Cardiac fibroblast (primary cell): ENCODE measurements at regions not wholly inside any gene's neighbourhood (a gene's known extent, or its start where the extent isn't known, plus 50 kb on each side); places are given as distances from the start of the nearest gene placed in this dataset.

ENCODE experiments used
- DNase-seq, 2 donors: peaks; one replicate each; pipeline versions ENCODE4 v3.0.0 to v3.0.0-alpha.2; 2010; ENCODE audit warnings: low read depth in 2 of 2
- H3K4me3 ChIP-seq, 2 donors: replicated peaks in 1 of 2; 1 replicate in 1 of 2; 2 replicates in 1 of 2; pipeline ENCODE4 v1.5.1; 2011; ENCODE audit warnings: low read depth in 2 of 2, low read length in 2 of 2, mild to moderate bottlenecking in 2 of 2, moderate library complexity in 1 of 2
- TF ChIP-seq, protein P1 (sequence below): IDR thresholded peaks from one replicate; pipeline ENCODE4 v1.5.1; 2011; ENCODE audit warnings: low read depth, mild to moderate bottlenecking, low read length, inconsistent platforms

DNA sequence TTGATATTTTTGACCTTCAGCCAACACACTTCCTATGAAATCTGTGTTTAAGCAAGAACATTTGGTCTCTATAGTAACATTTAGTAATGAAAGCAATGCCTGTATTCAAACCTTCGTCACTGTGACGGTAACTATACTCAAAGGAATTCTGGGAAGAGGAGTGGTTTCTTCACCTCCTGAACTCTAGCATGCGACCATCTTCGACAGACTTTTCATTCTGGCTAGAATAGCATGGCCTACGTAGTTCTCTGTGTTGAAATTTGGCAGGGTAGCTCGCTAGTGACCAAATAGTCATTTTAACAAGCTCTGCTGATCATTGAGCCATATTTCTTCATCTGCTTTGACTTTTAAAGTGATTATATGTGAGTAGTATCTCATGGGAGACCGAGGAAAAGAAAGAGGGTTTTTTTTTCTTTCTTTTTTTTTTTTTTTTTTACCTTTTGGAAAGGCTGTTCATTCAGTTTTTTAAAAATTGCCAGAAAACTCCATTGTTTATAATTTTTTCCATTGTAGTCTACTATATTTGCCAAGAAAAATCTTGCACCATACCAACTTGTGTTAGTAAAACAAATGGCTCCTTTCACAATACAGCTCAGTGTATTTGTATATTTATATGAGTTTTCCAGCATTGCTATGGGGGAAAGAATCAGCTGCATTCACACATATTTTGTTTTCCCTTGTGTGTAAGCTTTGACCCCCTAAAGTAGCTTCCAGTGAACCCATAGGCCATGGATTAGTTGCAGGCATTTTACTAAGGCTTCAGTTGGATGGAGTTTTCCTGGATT lies 166.8 kb downstream of the NNT start:
- peak; percentile 98 to 99 for DNase-seq
- H3K4me3 ChIP-seq: no peak overlapping the region
- TF ChIP-seq, protein P1, sequence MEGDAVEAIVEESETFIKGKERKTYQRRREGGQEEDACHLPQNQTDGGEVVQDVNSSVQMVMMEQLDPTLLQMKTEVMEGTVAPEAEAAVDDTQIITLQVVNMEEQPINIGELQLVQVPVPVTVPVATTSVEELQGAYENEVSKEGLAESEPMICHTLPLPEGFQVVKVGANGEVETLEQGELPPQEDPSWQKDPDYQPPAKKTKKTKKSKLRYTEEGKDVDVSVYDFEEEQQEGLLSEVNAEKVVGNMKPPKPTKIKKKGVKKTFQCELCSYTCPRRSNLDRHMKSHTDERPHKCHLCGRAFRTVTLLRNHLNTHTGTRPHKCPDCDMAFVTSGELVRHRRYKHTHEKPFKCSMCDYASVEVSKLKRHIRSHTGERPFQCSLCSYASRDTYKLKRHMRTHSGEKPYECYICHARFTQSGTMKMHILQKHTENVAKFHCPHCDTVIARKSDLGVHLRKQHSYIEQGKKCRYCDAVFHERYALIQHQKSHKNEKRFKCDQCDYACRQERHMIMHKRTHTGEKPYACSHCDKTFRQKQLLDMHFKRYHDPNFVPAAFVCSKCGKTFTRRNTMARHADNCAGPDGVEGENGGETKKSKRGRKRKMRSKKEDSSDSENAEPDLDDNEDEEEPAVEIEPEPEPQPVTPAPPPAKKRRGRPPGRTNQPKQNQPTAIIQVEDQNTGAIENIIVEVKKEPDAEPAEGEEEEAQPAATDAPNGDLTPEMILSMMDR: no peak
